Natural killer cell (primary cell): ENCODE measurements at regions not wholly inside any gene's neighbourhood (a gene's known extent, or its start where the extent isn't known, plus 50 kb on each side); places are given as distances from the start of the nearest gene placed in this dataset.

Experiments used
- ATAC-seq, 3 donors: fragments of 150-1000 bp in 2 of 3; fragments of 200-7000 bp in 1 of 3; cut with Tn5 transposase; 1 replicate in 1 of 3; 2 replicates in 2 of 3; pipeline ENCODE4 v1.10.0; 2021; ENCODE audit warnings: mild to moderate bottlenecking in 2 of 3, moderate library complexity in 2 of 3
- DNase-seq, 2 donors: peaks; one replicate each; pipeline versions ENCODE4 v3.0.0 to v3.0.0-alpha.2; 2013 to 2021; ENCODE audit warnings: mixed read lengths in 1 of 2
- H3K27ac ChIP-seq: one replicate; pipeline ENCODE4 v1.5.1; 2013; ENCODE audit warnings: mild to moderate bottlenecking, low read length
- H3K27me3 ChIP-seq: one replicate; pipeline ENCODE4 v1.6.1; 2013; ENCODE audit warnings: low read length; ENCODE audit not compliant: control insufficient read depth, insufficient read depth
- H3K36me3 ChIP-seq: one replicate; pipeline ENCODE4 v1.6.1; 2013; ENCODE audit warnings: low read length; ENCODE audit not compliant: control insufficient read depth, insufficient read depth
- H3K4me1 ChIP-seq: one replicate; pipeline ENCODE4 v1.6.1; 2013; ENCODE audit warnings: low read length; ENCODE audit not compliant: control insufficient read depth, insufficient read depth
- H3K4me3 ChIP-seq: one replicate; pipeline ENCODE4 v1.5.1; 2013; ENCODE audit warnings: low read length
- H3K9me3 ChIP-seq: one replicate; pipeline ENCODE4 v1.6.1; 2013; ENCODE audit warnings: low read length; ENCODE audit not compliant: control insufficient read depth, insufficient read depth
- H3K27ac Mint-ChIP-seq, 2 donors: one replicate each; pipeline ENCODE4 v1.8.0; 2022; ENCODE audit warnings: mild to moderate bottlenecking in 2 of 2, mixed read lengths in 2 of 2, moderate library complexity in 1 of 2
- H3K27me3 Mint-ChIP-seq, 2 donors: one replicate each; pipeline ENCODE4 v1.8.0; 2022; ENCODE audit warnings: low read depth in 2 of 2, mixed read lengths in 2 of 2
- H3K36me3 Mint-ChIP-seq: one replicate; pipeline ENCODE4 v1.8.0; 2022; ENCODE audit warnings: mixed read lengths
- H3K4me1 Mint-ChIP-seq, 2 donors: one replicate each; pipeline ENCODE4 v1.8.0; 2022; ENCODE audit warnings: mixed read lengths in 2 of 2
- H3K4me3 Mint-ChIP-seq: one replicate; pipeline ENCODE4 v1.8.0; 2022; ENCODE audit warnings: mild to moderate bottlenecking, moderate library complexity, mixed read lengths
- H3K9me3 Mint-ChIP-seq, 2 donors: one replicate each; pipeline ENCODE4 v1.8.0; 2022; ENCODE audit warnings: mixed read lengths in 2 of 2
- WGBS: methylation state at CpG from one replicate; pipeline ENCODE4 v1.1.7; 2013; ENCODE audit warnings: missing lambda C conversion rate; ENCODE audit not compliant: insufficient coverage; 5-methylcytosine and 5-hydroxymethylcytosine counted together
- intact Hi-C: fragments of 100-400 bp; cut with micrococcal nuclease; formaldehyde crosslinking; loops from one replicate; pipeline ENCODE4 v1.14.2; 2022
- TF ChIP-seq, protein P1 (sequence below): fragments of 200-600 bp; IDR thresholded peaks from one replicate; pipeline ENCODE4 v1.8.0; 2022; ENCODE audit warnings: antibody characterized with exemption

DNA sequence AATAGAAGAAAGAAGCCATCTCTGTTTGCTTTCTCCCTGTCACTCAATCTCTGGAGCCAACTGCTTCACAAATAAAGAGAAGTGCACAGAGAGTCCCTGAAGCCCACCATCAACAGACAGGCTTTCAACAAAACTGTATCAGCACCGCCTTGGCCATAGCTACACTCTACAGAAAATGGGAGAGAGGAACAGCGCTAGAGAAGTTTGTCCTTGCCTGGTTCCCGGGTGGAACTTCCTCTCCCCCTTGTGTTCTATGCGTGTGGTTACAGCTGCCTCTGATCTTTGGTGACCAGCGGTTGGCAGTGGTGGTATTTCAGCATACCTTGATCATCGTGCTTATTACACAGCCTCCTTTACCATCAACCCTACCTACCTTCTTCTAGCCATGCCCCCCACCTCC lies 91.4 kb upstream of the CCL2 start:
- Mint-ChIP-seq H3K36me3 (no peaks in the 10 kb centered on the region), H3K4me1 (peaks cover 5% of the 10 kb centered on the region in 2 donors), H3K27ac (no peak overlapping the region), H3K27me3 (peaks cover 34 to 58% of the 10 kb centered on the region in 2 donors), H3K9me3 (no peaks in the 10 kb centered on the region), H3K4me3 (no peak overlapping the region)
- 5% methylated on average over 6 of the region's 6 CpGs for WGBS
- no peak for DNase-seq
- no peaks in the 10 kb centered on the region for H3K27me3 ChIP-seq
- H3K9me3 ChIP-seq, result no peaks in the 10 kb centered on the region
- no peaks in the 10 kb centered on the region for H3K4me1 ChIP-seq
- H3K27ac ChIP-seq, result no peak overlapping the region
- H3K4me3 ChIP-seq, result no peak overlapping the region
- intact Hi-C loops, result no loop called here
- ATAC-seq, result no peak
- TF ChIP-seq, protein P1, sequence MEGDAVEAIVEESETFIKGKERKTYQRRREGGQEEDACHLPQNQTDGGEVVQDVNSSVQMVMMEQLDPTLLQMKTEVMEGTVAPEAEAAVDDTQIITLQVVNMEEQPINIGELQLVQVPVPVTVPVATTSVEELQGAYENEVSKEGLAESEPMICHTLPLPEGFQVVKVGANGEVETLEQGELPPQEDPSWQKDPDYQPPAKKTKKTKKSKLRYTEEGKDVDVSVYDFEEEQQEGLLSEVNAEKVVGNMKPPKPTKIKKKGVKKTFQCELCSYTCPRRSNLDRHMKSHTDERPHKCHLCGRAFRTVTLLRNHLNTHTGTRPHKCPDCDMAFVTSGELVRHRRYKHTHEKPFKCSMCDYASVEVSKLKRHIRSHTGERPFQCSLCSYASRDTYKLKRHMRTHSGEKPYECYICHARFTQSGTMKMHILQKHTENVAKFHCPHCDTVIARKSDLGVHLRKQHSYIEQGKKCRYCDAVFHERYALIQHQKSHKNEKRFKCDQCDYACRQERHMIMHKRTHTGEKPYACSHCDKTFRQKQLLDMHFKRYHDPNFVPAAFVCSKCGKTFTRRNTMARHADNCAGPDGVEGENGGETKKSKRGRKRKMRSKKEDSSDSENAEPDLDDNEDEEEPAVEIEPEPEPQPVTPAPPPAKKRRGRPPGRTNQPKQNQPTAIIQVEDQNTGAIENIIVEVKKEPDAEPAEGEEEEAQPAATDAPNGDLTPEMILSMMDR, result no peak
- no peaks in the 10 kb centered on the region for H3K36me3 ChIP-seq

GRCh38 chr17:34164837-34165236 lies 90.2 kb upstream of the CCL2 start:
- no peak overlapping the region for H3K27ac ChIP-seq
- no peaks in the 10 kb centered on the region for H3K4me1 ChIP-seq
- peaks cover 5% of the 10 kb centered on the region in 2 donors for H3K4me1 Mint-ChIP-seq
- peaks cover 24 to 47% of the 10 kb centered on the region in 2 donors for H3K27me3 Mint-ChIP-seq
- TF ChIP-seq, protein P1, result no peak
- no peaks in the 10 kb centered on the region for H3K9me3 ChIP-seq
- H3K4me3 ChIP-seq, result no peak overlapping the region
- H3K27ac Mint-ChIP-seq, result no peak overlapping the region
- DNase-seq (no peak), ATAC-seq (no peak)
- no peaks in the 10 kb centered on the region for H3K36me3 ChIP-seq
- no peaks in the 10 kb centered on the region for H3K9me3 Mint-ChIP-seq
- H3K27me3 ChIP-seq, result no peaks in the 10 kb centered on the region
- WGBS, result 82% methylated on average over 3 of the region's 4 CpGs
- intact Hi-C loops, result no loop called here
- H3K4me3 Mint-ChIP-seq, result no peak overlapping the region
- no peaks in the 10 kb centered on the region for H3K36me3 Mint-ChIP-seq

DNA sequence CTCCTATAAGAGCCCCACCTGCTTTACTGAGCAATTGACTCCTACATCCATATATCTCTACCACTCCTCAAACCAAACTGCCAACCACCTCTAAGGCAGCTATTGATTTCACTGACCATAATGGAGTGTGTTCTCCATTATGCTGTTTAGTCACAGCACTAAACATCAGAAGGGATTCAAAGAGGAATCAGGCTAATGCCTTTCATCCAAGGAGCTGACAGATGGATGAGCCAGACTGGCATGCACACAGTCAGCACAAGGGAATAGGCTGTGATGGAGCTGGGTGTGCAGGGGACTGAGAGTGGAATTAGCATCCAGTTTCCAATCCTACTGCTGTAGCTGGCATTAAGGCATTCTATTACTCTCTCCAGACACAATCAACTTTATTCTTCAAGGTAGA lies 88.7 kb upstream of the CCL2 start:
- peaks cover 24 to 41% of the 10 kb centered on the region in 2 donors for H3K27me3 Mint-ChIP-seq
- no peaks in the 10 kb centered on the region for H3K9me3 Mint-ChIP-seq
- Histone ChIP-seq H3K9me3 (no peaks in the 10 kb centered on the region), H3K4me1 (peaks cover under 1% of the 10 kb centered on the region), H3K27me3 (no peaks in the 10 kb centered on the region), H3K4me3 (no peak overlapping the region), H3K27ac (no peak overlapping the region), H3K36me3 (no peaks in the 10 kb centered on the region)
- H3K4me1 Mint-ChIP-seq, result peaks cover 6 to 7% of the 10 kb centered on the region in 2 donors
- H3K27ac Mint-ChIP-seq, result no peak overlapping the region
- no peak overlapping the region for H3K4me3 Mint-ChIP-seq
- ATAC-seq (no peak), DNase-seq (no peak)
- no peaks in the 10 kb centered on the region for H3K36me3 Mint-ChIP-seq
- TF ChIP-seq, protein P1, result no peak
- intact Hi-C loops, result no loop called here

- intact Hi-C loops, result no loop called here
- TF ChIP-seq, protein P1, result no peak
- Histone ChIP-seq H3K27ac (no peak overlapping the region), H3K9me3 (no peaks in the 10 kb centered on the region), H3K27me3 (no peaks in the 10 kb centered on the region), H3K4me3 (no peak overlapping the region), H3K36me3 (no peaks in the 10 kb centered on the region), H3K4me1 (peaks cover 3% of the 10 kb centered on the region)
- WGBS, result 90% methylated on average over 5 of the region's 5 CpGs
- Mint-ChIP-seq H3K27me3 (peaks cover 19 to 32% of the 10 kb centered on the region in 2 donors), H3K27ac (no peak overlapping the region), H3K4me3 (no peak overlapping the region), H3K9me3 (no peaks in the 10 kb centered on the region), H3K36me3 (no peaks in the 10 kb centered on the region), H3K4me1 (peaks cover 11 to 12% of the 10 kb centered on the region in 2 donors)
- ATAC-seq (no peak), DNase-seq (no peak)
Measured at GRCh38 chr17:34167354-34167753, 87.7 kb upstream of the CCL2 start.
